A549 (cell line): ENCODE measurements at regions not wholly inside any gene's neighbourhood (a gene's known extent, or its start where the extent isn't known, plus 50 kb on each side); places are given as distances from the start of the nearest gene placed in this dataset.

Source experiments
- BCL3 ChIP-seq: fragments of >200 bp; sonication (Bioruptor Twin); formaldehyde crosslinking; IDR thresholded peaks from 3 replicates; pipeline ENCODE4 v1.6.1; 2016
- CTCF ChIP-seq: fragments of >200 bp; sonication (Bioruptor Twin); formaldehyde crosslinking; IDR thresholded peaks from 3 replicates; pipeline ENCODE4 v1.5.1; 2016
- NPAS2 ChIP-seq: fragments of 250-450 bp; sonication (Bioruptor Pico); IDR thresholded peaks from 2 replicates; pipeline ENCODE4 v1.8.0; 2022; ENCODE audit warnings: mild to moderate bottlenecking, moderate library complexity, borderline replicate concordance
- POLR2A ChIP-seq: IDR thresholded peaks from 2 replicates; pipeline ENCODE4 v1.6.1; 2012; ENCODE audit warnings: mild to moderate bottlenecking, low read length

- TF ChIP-seq CTCF: no peak
- no peak for TF ChIP-seq BCL3
- TF ChIP-seq NPAS2 (CRISPR knock-in tag): no peak
- TF ChIP-seq POLR2A: no peak
Measured at GRCh38 chr10:78574547-78574946, 494.2 kb upstream of the ZMIZ1 start.
